OCI-LY1 (cell line): ENCODE measurements at regions not wholly inside any gene's neighbourhood (a gene's known extent, or its start where the extent isn't known, plus 50 kb on each side); places are given as distances from the start of the nearest gene placed in this dataset.

ENCODE experiments used
- CTCF ChIP-seq: fragments of 200-600 bp; sonication (generic), shearing (Covaris generic); IDR thresholded peaks from 2 replicates; pipeline ENCODE4 v1.5.1; 2017; ENCODE audit warnings: mild to moderate bottlenecking, antibody characterized with exemption, low read length, moderate library complexity, mixed read lengths
- EZH2 ChIP-seq: fragments of 200-600 bp; sonication (generic), shearing (Covaris generic); IDR thresholded peaks from 2 replicates; pipeline ENCODE4 v1.8.0; 2017; ENCODE audit warnings: borderline replicate concordance, mixed run types, mild to moderate bottlenecking, antibody characterized with exemption, low read length, moderate library complexity, mixed read lengths

DNA sequence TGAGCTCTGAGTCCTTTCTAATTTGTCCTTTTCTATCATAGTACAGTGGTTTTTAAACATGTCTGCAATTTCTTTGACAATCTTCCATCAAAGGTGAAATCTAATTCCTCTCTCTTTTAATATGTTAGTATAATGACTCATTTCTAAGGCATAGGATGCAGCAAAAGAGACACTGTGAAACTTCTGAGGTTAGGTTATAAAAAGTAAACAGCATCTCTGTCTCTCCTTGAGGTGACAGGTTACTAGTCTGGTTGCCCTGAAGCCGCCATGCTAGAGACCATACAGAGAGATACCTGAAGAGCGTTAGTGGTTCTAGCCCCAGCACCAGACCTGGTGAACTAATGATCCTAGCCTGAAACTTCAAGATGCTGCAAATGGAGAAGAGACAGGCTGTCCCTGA, 114.3 kb downstream of the PPM1A start:
- TF ChIP-seq EZH2 (no peak), CTCF (no peak)
